ENCODE measurements at regions not wholly inside any gene's neighbourhood (a gene's known extent, or its start where the extent isn't known, plus 50 kb on each side); places are given as distances from the start of the nearest gene placed in this dataset.

- no peak for DNase-seq (ENCODE audit: extremely low spot score)
- CTCF ChIA-PET = no interaction called here
- TF ChIP-seq NFRKB (IDR thresholded peaks at IDR 0.05) (no peak), CTBP1 (IDR thresholded peaks at IDR 0.05; ENCODE audit: borderline replicate concordance) (no peak), LEF1 (IDR thresholded peaks at IDR 0.05; ENCODE audit: borderline replicate concordance) (no peak), ARNT (IDR thresholded peaks at IDR 0.05) (no peak), ZNF384 (IDR thresholded peaks at IDR 0.05) (no peak), HDGF (IDR thresholded peaks at IDR 0.05; ENCODE audit: borderline replicate concordance) (no peak), L3MBTL2 (conservative IDR thresholded peaks at IDR 0.05) (no peak), FOXK2 (IDR thresholded peaks at IDR 0.05) (no peak)
- POLR2A ChIA-PET = no interaction called here
These were observed 922.0 kb upstream of the SORCS1 start for GRCh38 chr10:108086502-108086901.

GRCh38 chr10:108082596-108082995 lies 918.1 kb upstream of the SORCS1 start:
- no peak for TF ChIP-seq CTBP1 (IDR thresholded peaks at IDR 0.05; ENCODE audit: borderline replicate concordance)
- TF ChIP-seq NFRKB (IDR thresholded peaks at IDR 0.05) = no peak
- TF ChIP-seq HDGF (IDR thresholded peaks at IDR 0.05; ENCODE audit: borderline replicate concordance) = no peak
- no peak for DNase-seq (ENCODE audit: extremely low spot score)
- POLR2A ChIA-PET = no interaction called here
- CTCF ChIA-PET = no interaction called here

- POLR2A ChIA-PET = no interaction called here
- CTCF ChIA-PET = no interaction called here
- TF ChIP-seq NFRKB (IDR thresholded peaks at IDR 0.05) (no peak), FOXA1 (IDR thresholded peaks at IDR 0.05) (no peak), ELF4 (IDR thresholded peaks at IDR 0.05) (no peak), L3MBTL2 (conservative IDR thresholded peaks at IDR 0.05) (no peak), PKNOX1 (IDR thresholded peaks at IDR 0.05) (no peak), HDGF (IDR thresholded peaks at IDR 0.05; ENCODE audit: borderline replicate concordance) (no peak), CTBP1 (IDR thresholded peaks at IDR 0.05; ENCODE audit: borderline replicate concordance) (no peak)
- DNase-seq (ENCODE audit: extremely low spot score) = no peak
These were observed 913.8 kb upstream of the SORCS1 start for GRCh38 chr10:108078263-108078662.

GRCh38 chr10:108072466-108072865 lies 908.0 kb upstream of the SORCS1 start:
- ChIA-PET POLR2A (no interaction called here), CTCF (no interaction called here)
- no peak for TF ChIP-seq LEF1 (IDR thresholded peaks at IDR 0.05; ENCODE audit: borderline replicate concordance)
- TF ChIP-seq TARDBP (IDR thresholded peaks at IDR 0.05) = no peak
- no peak for TF ChIP-seq FOXK2 (IDR thresholded peaks at IDR 0.05)
- no peak for TF ChIP-seq HDGF (IDR thresholded peaks at IDR 0.05; ENCODE audit: borderline replicate concordance)
- TF ChIP-seq SUZ12 (IDR thresholded peaks at IDR 0.05) = no peak
- TF ChIP-seq FOXA1 (IDR thresholded peaks at IDR 0.05) = no peak
- no peak for DNase-seq (ENCODE audit: extremely low spot score)

GRCh38 chr10:108070789-108071188 lies 906.3 kb upstream of the SORCS1 start:
- CTCF ChIA-PET = no interaction called here
- TF ChIP-seq TARDBP (IDR thresholded peaks at IDR 0.05) = no peak
- TF ChIP-seq FOXK2 (IDR thresholded peaks at IDR 0.05) = no peak
- TF ChIP-seq PKNOX1 (IDR thresholded peaks at IDR 0.05) = no peak
- TF ChIP-seq ELF4 (IDR thresholded peaks at IDR 0.05) = no peak
- no peak for TF ChIP-seq BHLHE40 (IDR thresholded peaks at IDR 0.05; ENCODE audit: borderline replicate concordance)
- TF ChIP-seq SP1 (IDR thresholded peaks at IDR 0.05) = no peak
- no peak for TF ChIP-seq ZNF384 (IDR thresholded peaks at IDR 0.05)
- TF ChIP-seq CTBP1 (IDR thresholded peaks at IDR 0.05; ENCODE audit: borderline replicate concordance) = no peak
- TF ChIP-seq NFRKB (IDR thresholded peaks at IDR 0.05) = no peak
- DNase-seq (ENCODE audit: extremely low spot score) = no peak
- POLR2A ChIA-PET = no interaction called here

GRCh38 chr10:108069096-108069495 lies 904.6 kb upstream of the SORCS1 start:
- TF ChIP-seq FOXA1 (IDR thresholded peaks at IDR 0.05) (no peak), SUZ12 (IDR thresholded peaks at IDR 0.05) (no peak), TARDBP (IDR thresholded peaks at IDR 0.05) (no peak), PKNOX1 (IDR thresholded peaks at IDR 0.05) (no peak), FOXM1 (IDR thresholded peaks at IDR 0.05; ENCODE audit: borderline replicate concordance) (no peak), ELF4 (IDR thresholded peaks at IDR 0.05) (no peak), ARNT (IDR thresholded peaks at IDR 0.05) (no peak), LEF1 (IDR thresholded peaks at IDR 0.05; ENCODE audit: borderline replicate concordance) (no peak)
- ChIA-PET POLR2A (no interaction called here), CTCF (no interaction called here)
- no peak for DNase-seq (ENCODE audit: extremely low spot score)

- CTCF ChIA-PET = no interaction called here
These were observed 900.3 kb upstream of the SORCS1 start for GRCh38 chr10:108064746-108065260.

More at GRCh38 chr10:108064746-108065260, 900.3 kb upstream of the SORCS1 start:
- DNase-seq (ENCODE audit: extremely low spot score) = no peak
- TF ChIP-seq SP1 (IDR thresholded peaks at IDR 0.05) (no peak), LEF1 (IDR thresholded peaks at IDR 0.05; ENCODE audit: borderline replicate concordance) (no peak), FOXK2 (IDR thresholded peaks at IDR 0.05) (no peak), TARDBP (IDR thresholded peaks at IDR 0.05) (no peak), NFRKB (IDR thresholded peaks at IDR 0.05) (no peak), FOXM1 (IDR thresholded peaks at IDR 0.05; ENCODE audit: borderline replicate concordance) (no peak), L3MBTL2 (conservative IDR thresholded peaks at IDR 0.05) (no peak), FOXA1 (IDR thresholded peaks at IDR 0.05) (no peak), HDGF (IDR thresholded peaks at IDR 0.05; ENCODE audit: borderline replicate concordance) (no peak), ZNF384 (IDR thresholded peaks at IDR 0.05) (no peak), BHLHE40 (IDR thresholded peaks at IDR 0.05; ENCODE audit: borderline replicate concordance) (no peak), ELF4 (IDR thresholded peaks at IDR 0.05) (no peak), CTBP1 (IDR thresholded peaks at IDR 0.05; ENCODE audit: borderline replicate concordance) (no peak), PKNOX1 (IDR thresholded peaks at IDR 0.05) (no peak), SUZ12 (IDR thresholded peaks at IDR 0.05) (no peak)
- POLR2A ChIA-PET = no interaction called here

All from HEK293T (cell line).